AG20443 (cell line): ENCODE measurements at regions not wholly inside any gene's neighbourhood (a gene's known extent, or its start where the extent isn't known, plus 50 kb on each side); places are given as distances from the start of the nearest gene placed in this dataset.
A peak's percentile ranks its signal among the peaks of the same experiment; 100 is the strongest.
"Not testable (repeated sequence)": the region's sequence is repeated elsewhere in the genome, so short reads cannot be mapped to it uniquely, and the experiment has no call there.

Experiments used
- DNase-seq: peaks from one replicate; pipeline ENCODE4 v3.0.0; 2012; ENCODE audit warnings: low spot score, mixed read lengths

- no peak for DNase-seq
Observed at GRCh38 chr13:32828711-32829110, 187.5 kb upstream of the KL start.

DNA sequence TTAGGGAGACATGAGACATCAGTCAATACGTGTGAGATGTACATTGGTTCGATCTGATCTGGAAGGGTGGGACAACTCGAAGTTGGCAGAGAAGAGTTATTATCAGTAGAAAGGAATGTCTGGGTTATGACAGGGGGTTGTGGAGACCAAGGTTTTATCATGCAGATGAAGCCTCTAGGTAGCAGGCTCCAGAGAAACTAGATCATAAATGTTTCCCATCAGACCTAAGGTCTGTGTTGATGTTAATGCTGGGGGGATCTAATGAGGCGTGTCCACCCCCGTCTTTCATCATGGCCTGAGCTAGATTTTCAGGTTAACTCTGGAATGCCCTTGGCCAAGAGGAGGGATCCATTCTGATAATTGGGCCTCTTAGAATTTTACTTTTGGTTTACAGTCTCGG is 187.0 kb upstream of the KL start:
- no peak for DNase-seq

- DNase-seq: peak; percentile 45
Observed at GRCh38 chr13:32829676-32830335, 186.4 kb upstream of the KL start.

DNA sequence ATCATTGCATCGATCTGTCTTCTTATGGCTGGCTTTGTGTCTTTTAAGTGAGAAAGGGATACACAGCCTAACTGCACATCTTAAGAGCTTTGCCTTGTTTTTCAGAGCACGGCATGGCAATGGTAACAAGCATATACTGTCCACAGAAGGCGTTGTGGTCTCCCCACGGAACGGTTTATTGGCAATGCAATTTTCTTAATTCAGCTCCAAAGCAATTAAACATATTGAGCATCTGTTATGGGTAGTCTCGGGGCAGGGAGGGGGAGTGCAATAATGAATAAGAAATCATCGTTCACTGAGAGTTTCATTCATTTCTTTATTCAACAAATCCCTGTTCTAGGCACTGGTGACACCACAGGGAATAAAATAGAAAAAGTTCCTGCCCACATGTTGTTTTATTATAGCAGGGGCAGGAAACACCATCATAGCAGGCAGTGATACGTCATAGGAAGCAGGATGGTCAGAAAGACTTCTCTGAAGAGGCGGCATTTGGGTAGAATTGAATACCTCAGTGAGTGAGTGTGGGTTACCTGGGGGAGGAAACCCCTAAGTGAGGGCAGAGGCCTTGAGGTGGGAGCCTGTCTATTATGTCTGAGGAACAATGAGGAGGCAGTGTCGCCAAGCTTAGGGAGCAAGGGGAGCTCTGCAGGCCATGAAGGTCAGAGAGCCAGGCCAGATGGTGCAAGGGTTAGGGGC is 185.7 kb upstream of the KL start:
- DNase-seq: no peak

DNA sequence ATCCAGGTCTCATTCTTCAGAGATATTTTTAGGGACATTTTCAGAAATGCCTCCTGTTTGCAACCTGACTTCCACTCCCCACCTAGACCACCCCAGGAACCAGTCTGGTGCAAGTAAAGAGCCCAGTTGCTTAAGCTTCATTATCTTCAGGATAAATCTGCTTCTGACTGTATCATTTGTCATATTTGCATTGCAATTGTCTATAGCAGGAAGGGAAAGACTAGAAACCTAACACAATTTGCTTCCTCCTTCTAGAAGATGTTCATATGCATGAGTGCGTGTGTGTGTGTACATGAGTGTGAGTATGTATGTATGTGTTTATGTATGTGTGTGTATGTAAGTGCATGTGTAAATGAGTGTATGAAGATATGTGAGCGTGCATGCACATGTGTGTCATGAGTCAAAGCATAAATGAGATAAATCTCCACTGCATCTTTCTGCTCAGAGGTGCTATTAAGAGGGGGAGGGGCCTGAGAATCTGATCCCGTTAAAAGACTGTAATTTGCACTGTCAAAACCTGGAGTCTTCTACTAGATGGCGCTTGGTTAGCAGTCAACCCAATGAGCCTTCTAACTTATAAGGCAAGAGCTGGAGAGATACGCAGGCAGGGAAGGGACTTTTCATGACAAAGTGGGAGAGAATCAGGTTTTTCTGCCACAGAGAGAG is 178.8 kb upstream of the KL start:
- DNase-seq: no peak

GRCh38 chr13:32837973-32838927 is 178.0 kb upstream of the KL start:
- no peak for DNase-seq

DNA sequence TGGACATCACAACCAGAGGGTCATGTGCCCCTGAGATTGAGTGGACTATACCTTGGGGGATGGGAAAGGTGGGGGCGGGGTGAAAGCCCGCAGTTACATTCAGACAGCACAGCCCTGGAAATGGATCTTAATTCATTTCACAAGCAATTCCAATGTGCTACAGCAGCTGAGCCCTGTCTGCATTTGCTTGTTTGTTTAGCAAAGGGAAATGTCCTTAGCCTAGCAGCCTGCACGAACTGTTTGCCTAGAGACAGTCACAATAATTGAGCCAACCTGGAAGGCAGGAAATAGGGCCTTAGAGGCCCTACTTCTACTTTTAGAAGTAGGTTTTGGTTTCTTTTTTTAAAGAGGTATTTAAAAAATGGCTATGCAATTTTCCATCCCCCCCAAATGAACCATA is 177.3 kb upstream of the KL start:
- DNase-seq: no peak

DNA sequence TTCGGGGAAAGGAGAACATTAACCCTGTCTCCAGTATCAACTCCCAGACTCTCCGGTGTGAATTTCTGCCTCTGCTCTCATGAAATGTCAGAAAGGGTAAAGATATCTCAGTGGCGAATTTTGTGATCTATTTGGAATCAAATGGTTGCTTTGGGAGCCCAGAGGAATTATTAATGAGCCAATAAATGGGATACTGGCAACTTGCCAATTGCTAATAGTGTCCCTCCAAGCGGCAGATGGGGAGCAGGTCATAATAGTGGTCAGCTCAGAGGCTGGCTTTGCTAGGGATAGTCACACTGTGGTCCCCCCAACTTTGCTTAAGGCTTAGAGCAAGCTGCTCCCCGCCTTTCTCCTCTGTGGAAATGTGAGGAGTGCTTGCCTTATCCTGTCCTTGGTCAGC is 176.1 kb upstream of the KL start:
- no peak for DNase-seq

- no peak for DNase-seq
Observed at GRCh38 chr13:32840989-32841713, 175.1 kb upstream of the KL start.

- no peak for DNase-seq
Observed at GRCh38 chr13:32845952-32846950, 170.0 kb upstream of the KL start.

DNA sequence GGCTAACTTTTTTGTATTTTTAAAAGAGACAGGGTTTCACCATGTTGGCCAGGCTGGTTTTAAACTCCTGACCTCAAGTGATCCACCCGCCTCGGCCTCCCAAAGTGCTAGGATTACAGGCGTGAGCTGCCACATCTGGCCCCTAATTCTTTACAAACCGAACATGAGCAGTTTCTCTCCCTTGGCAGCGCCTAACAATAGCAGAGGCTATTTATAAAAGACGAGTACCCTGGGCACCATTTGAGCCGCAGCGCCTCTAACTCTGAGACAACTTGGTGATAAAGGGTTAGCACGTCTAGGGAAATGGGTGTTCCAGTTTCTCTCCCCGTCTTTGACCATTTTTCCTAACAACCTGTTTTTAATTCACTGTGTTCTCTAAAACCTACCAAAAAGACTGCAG is 168.2 kb upstream of the KL start:
- DNase-seq: not testable (repeated sequence)

- DNase-seq: no peak
Observed at GRCh38 chr13:32849369-32849768, 166.9 kb upstream of the KL start.

- peak; percentile 48 for DNase-seq
Observed at GRCh38 chr13:32850316-32851052, 165.7 kb upstream of the KL start.

DNA sequence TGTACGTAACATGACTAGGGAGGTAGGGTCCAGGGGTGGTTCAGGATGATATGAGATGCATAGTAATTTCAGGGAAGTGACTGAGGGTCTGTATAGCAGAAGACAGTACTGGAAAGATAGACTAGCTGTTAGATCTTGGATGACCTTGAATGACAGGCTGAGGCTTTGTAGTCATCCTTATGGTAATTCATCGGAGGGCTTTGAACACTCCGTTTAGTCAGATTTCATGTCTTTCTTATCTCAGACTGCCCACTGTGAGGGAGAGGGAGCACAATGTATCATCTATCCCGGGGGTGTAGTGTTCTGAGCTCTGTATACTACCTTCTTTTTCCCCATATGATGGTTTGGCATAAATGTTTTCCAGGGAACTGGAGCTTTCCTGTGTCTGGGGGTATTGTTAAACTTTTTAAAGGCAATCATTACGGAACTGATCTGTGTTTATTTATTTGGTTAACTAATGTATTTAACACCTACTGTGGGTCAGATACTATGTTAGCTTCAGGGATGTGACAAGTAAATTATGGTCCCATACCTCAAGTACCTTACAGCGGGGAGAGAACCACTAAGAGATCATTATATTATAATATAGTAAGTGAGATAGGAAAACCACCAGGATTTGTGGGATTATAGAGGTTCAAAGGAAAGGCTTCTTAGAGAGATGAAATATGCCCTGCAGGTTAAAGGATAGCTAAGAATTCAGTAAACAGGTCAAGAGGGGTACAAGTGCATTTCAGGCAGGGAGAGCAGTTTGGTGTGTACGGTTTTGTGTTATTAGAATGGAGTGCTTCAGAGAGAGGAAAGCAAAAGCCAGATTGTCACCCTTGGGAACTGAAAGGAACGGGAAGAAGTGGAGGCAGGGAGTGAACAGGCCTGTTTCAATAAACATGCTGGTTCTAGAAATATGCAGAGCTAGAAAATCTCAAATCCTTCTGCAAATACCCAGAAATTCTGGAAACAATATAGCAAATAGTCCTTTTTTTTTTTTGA is 164.8 kb upstream of the KL start:
- DNase-seq: no peak

DNA sequence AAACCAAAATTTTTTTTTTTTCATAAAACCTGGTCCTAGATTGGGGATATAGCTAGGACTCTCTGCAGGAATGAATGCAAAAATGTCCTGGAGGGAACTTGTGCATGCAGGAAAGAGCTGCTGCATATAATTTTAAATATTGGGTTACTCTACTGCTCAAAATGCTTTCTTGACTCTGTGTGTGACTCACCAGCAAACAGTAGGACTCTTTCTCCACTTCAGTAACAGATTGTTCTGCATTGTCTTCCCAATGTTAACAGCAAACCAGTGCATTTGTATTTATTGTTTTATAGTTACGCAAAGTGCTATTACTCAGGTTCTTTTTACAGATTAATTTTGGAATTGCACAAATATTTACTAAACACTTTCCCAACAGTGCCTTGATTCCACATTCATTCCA is 163.7 kb upstream of the KL start:
- DNase-seq: no peak

DNA sequence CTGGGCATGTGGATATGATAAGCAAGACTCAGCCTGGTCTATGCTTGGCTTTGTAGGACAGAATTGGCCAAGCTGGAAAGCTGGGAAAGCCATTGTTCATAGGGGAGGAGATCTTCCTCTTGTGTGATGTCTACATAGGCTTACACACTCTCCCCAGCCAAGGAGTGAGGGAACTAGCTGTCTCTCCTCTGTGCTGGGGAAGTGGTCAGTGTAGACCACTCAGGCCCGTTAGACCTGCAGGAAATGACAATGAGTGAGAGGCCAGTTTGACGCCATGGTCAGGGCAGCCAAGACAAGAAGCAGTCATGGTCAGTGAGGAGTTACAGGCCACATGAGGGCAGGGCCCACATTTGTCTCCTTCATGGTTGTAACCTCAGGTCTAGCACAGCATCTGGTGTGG is 159.1 kb upstream of the KL start:
- DNase-seq: no peak

DNA sequence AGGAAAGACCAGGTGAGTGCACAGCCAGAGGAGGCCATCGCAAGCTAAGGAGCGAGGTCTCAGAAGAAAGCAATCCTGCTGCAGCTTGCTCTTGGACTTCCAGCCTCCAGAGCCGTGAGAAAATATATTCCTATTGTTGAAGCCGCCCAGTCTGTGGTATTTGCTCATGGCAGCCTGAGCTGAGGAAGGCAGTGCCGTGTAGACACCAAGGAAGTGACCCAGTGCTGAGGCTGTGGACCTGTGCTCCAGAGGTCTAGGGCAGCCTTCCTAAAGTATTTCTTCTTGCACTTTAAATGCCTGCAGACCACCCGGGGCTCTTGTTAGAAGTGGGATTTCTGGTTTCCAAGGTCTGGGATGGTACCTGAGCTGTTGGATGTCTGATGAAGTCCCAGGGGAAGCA is 158.5 kb upstream of the KL start:
- DNase-seq: no peak

DNA sequence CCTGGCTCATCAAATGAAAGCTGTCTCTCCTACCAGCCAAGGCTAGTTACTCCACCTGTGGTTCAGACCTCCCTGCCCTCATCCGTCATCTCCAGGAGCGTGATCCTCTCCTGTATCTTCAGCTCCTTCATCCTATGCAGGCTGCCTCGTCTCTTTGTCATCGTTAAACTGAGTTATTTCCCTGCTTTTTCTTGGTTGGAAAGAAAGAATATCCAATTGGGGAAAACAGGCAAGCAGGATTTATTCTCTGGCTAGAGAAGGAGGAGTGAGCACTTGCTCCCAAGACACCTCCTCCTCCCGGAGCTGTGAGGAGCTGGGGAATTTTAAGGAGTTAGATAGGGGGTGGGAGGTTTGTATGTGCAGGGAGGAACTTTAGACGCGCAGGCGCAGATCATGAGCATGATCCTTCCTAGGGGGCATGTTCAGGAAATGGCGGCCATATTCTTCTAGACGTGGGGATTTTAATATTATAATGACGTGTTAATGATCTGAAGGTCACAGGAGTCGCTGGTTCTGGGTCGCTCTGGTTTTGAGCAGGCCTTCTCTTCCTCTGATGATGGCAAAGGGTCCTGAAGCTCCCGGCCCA is 156.4 kb upstream of the KL start:
- DNase-seq: no peak
